Stimulated activated naive CD8-positive, alpha-beta T cell treated with anti-CD3 and anti-CD28 coated beads, Interleukin-15, Interleukin-2, amounts not matched to agents 100 U/mL and 50 U/mL, for 24 hours (primary cell): ENCODE measurements at regions not wholly inside any gene's neighbourhood (a gene's known extent, or its start where the extent isn't known, plus 50 kb on each side); places are given as distances from the start of the nearest gene placed in this dataset.

Experiments
- ATAC-seq: fragments of 150-1000 bp; cut with Tn5 transposase; one replicate; pipeline ENCODE4 v1.10.0; 2021
- DNase-seq: peaks from one replicate; pipeline ENCODE4 v3.0.0; 2021

DNA sequence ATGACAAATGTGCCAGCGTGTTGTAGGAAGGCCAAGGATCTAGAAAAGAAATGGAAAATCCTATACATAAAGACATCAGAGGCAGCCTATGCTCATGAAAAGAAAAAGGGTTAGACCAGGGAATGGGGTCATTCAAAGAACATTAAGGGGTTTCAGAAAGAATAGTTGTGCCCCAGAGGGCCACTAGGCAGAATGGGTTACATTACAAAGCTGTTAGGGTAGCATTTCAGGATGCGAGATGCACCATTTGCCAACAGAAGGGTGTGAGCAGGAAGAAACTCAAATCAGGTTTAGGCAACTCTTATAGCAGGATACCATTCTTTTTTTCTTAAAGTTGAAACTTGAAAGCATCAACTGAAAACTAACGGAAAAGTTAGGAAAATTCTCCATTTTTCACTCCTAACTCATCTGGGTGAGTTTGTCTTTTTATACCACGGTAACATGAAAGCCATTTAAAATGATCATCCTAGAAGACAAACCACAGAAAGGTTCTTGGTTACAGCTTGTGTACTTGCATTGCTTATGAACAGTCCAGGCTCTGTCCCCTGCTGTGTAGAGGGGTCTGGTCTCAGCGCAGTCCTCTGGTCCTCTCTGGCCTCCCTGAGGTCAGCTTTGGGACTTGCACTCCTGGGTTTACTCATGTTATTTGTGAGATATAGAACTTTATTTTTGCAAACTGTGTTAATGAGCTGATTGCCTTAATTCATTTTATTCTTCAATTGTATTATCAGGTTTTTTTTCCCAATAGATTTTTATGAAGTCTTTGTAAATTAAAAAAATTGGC lies 209.1 kb downstream of the DACT1 start:
- DNase-seq, result no peak
- ATAC-seq, result no peak

DNA sequence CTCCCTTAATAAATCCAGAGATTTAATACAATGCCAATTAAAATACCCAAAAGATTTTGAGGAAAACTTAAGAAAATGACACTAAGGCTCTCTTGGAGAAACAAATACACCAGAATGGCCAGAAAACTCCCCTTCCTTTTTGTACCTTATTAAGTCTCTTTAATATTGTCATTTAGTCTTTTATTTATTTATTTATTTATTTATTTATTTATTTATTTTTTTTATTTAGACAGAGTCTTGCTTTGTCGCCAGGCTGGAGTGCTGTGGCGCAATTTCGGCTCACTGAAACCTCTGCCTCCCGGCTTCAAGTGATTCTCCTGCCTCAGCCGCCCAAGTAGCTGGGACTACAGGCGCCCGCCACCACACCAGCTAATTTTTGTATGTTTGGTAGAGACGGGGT lies 210.6 kb downstream of the DACT1 start:
- ATAC-seq, result no peak
- no peak for DNase-seq

GRCh38 chr14:58849601-58850000 lies 211.8 kb downstream of the DACT1 start:
- DNase-seq, result no peak
- ATAC-seq, result no peak

- DNase-seq (no peak), ATAC-seq (no peak)
Measured at GRCh38 chr14:58850011-58850410, 212.2 kb downstream of the DACT1 start.

- ATAC-seq (no peak), DNase-seq (no peak)
Measured at GRCh38 chr14:58861586-58861985, 223.8 kb downstream of the DACT1 start.

DNA sequence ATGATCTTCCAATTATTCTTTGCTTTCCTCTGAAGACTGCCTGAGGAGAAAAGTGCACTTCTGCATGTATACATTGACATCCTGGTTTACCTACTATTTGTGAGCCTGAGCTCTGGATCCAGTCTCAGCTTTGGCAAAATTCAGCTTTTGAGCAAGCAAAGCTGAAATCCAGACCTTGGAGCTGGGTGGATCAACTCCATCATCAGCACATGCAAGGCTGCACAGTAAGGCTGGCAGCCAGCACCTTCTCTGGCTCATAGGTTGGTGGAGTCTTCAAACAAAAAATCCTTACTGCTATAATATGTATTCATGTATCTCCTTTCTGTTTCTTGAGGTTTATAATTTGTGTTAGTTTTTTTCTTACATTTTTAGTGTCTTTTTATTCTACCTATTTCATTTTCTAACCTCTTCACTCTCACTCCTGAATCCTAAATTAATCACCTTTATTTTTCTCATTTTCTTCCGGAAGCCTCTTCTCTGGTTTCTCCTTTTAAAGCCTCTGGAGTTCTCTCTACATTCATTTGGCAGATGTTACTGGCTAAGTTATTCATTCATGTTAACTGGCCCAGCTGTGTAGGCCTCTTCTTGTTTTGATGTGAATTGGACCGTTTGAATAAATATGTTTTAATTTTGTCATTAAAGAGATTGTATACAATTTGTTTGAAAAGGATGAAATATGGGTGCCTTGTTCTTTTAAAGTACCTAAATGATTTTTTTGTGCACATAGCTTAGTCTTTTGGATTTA lies 224.8 kb downstream of the DACT1 start:
- no peak for DNase-seq
- no peak for ATAC-seq

DNA sequence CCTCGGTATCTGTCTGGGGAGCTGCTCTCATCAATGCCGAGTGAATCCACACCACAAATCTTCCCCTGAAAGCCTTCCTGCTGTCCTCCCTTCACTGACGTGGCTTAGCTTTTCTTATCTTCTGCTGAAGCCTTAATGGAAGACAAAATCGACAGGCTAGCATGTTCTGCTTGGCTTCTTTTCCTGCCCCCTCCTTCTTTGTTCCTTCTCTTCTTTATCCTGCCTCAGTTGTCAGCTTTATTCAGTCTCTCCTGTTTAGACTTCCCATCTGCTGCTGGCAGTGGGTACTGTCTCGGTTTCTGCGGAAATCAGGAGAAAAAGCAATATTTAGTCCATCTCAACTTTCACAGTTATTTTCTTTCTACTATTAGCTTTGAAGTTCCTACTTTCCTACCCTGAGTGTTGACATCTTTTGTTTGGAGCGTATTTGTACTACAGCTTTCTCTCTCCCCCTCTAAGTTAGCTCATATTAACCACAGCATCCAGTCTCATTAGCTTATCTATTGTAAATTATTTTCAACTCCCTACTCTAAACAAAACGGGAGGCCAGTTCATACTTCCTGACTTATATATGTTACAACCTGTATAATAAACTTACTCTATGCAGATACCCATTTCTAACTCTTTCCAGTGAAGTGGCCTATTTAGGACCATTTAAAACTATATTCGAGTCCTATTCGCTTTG lies 226.0 kb downstream of the DACT1 start:
- ATAC-seq (no peak), DNase-seq (no peak)

GRCh38 chr14:58864751-58865513 lies 227.2 kb downstream of the DACT1 start:
- DNase-seq, result no peak
- no peak for ATAC-seq

DNA sequence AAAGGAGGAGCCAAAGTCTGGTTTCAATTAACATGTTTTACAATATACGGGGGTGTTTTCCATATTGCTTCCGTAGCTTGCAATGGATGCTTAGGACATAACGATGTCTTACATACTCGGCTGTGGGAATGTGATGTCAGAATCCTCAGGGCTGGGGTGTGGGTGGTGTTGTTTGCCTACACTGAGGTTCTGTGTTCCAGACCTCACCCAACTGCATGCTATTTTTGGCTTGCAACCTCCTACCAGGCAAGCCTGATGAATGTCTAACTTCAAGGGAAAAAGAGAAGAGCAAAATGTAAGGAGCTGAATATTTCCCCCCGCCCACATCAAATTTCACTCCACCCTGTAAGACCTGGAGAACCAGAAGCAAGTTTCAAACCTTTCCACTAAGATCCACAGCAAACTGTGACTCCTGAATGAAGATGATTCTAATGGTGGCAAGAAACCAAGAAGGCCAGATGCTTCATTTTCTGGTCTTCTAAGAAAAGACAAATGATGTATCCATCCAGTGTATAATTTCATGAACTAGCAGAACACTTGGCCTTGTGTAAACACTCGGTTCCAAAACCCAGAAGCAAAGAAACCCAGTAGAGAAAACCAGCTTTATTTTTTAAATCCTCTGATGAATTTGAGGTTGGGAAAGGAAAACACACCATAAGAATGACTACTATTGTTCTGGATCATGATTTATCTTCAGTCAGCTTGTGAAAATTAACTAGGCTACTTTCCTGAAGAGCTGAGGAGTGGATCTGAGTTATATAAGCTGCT lies 227.9 kb downstream of the DACT1 start:
- ATAC-seq (no peak), DNase-seq (no peak)

GRCh38 chr14:58866391-58866790 lies 228.6 kb downstream of the DACT1 start:
- DNase-seq (no peak), ATAC-seq (no peak)

- ATAC-seq, result no peak
- DNase-seq, result no peak
Measured at GRCh38 chr14:58870961-58871360, 233.2 kb downstream of the DACT1 start.

DNA sequence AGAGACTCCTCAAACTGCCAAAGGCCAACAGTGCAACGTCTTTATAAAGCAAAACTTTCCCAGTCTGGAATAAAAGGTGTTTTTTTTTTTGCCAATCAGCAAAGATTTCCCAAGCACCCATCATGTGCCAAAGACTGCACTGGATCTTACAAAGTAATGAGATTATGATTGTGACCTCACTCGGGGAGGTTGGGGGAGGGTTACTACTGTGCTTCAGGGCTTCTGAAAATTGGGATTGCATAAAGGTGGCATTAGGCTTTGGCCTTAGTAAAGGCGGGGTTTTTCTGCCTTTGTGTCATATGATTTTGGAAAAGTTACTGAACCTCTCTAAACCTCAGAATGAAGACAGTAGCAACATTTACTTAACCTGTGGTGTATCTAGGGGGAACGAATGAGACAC lies 233.8 kb downstream of the DACT1 start:
- ATAC-seq (no peak), DNase-seq (no peak)

DNA sequence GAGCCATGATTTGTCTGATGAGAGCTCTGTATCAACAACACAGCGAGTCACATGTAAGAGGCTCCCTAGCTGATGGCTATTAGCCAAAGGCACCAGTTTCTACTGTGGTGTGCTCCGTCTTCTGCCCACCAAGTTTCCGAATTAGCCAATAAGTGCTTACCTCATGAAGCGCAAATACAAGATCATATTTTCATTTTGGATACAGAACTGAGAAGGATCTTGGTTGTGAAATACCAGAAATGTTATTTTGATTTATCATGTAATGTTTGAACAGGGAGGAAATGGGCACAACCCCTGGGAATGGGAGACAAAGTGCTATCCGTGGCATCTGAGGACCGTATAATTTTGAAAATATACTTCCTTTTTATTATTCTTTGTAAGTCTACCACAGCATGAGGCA lies 234.3 kb downstream of the DACT1 start:
- DNase-seq (no peak), ATAC-seq (no peak)

DNA sequence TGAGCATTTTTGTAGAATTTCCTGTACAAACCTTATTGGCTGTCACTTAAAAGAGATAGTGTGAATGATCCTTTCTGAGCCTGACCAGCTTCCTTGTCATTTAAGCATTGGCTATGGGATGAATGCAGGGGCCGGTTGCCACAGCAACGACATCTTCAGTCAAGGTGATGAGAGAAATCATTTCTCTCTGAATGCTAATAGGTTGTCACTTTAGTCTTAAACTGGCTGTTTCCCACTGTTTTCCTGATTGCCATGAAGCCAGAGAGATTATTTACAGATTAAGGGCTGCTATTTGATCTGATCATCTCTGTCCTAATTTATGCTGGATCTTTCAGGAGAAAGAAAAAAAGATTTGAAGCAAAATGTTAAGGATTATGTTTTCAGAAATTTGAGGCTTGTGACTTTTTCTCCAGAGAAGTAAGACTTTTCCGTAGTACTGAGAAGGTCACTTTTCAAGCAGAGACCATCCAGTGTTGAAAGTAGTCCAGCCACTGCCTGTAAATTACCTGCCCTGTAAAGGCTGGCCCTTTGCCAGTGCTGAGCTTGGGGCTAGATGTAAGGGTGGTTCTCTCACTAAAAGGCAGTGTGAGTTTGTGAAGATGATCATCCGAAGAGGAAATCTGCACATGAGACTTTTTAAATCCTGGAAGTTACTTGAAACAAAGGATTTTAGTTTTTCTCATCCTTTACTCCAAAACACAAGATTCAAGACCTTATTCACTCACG lies 235.6 kb downstream of the DACT1 start:
- ATAC-seq (no peak), DNase-seq (no peak)

- no peak for ATAC-seq
- DNase-seq, result no peak
Measured at GRCh38 chr14:58875613-58876012, 237.9 kb downstream of the DACT1 start.

- DNase-seq, result no peak
- ATAC-seq, result no peak
Measured at GRCh38 chr14:58876608-58877007, 238.8 kb downstream of the DACT1 start.

DNA sequence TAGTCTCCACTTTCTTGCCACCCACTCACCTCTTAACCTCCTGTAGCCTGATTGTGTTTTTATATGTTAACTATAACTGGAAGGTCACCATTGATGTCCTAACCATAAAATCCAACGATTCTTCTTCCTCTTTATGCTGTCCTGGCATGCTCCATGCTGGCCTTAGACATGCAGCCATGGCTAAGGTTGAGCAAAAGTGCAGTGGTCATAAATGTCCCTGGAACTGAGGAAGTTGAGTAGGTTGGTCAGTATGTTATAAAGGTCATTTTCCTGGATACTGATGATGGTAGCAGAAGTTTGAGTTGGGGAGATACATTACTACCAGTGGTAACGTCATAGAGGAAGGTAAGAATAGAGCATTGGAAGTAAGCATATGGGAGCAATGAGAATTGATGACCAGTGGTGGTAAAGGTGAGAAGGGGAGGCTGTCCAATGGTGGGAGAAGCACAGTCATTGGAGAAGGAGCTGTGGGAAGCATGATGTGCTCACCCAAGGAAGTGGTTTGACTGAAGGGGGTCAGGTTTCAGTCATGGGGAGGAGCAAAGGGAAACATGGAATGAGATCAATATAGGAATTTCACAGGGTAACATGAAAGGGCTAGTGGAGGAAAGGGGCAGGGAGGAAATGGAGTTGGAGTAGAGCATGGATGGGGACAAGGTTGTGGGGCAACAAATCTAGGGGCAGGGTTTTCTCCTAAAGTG lies 240.8 kb downstream of the DACT1 start:
- DNase-seq, result no peak
- no peak for ATAC-seq

GRCh38 chr14:58881433-58881832 lies 243.7 kb downstream of the DACT1 start:
- DNase-seq (no peak), ATAC-seq (no peak)

DNA sequence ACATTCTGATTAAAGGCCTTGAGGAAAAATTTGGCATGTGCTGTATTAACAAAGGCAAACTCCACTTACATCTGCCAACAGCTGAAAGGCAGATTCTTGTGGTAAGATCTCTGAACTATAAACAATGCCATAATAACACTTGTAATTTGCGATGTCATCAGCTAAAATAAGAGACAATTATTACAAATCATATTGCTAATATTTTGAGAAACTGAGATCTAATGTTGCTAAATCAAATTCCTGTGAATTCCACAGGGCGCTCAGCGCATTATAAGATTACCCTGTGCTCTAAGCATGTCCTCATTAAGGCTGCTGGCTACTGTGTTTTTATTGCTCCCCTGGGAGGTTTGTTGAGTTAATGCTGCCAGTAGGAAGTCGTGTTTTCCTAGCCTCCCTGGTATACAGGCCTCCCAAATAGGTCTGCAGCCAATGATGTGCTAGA lies 244.8 kb downstream of the DACT1 start:
- no peak for DNase-seq
- ATAC-seq, result no peak

- DNase-seq, result no peak
- no peak for ATAC-seq
Measured at GRCh38 chr14:58884442-58884841, 246.7 kb downstream of the DACT1 start.
